Psoas muscle (tissue), 7 donors: ENCODE measurements at regions not wholly inside any gene's neighbourhood (a gene's known extent, or its start where the extent isn't known, plus 50 kb on each side); places are given as distances from the start of the nearest gene placed in this dataset.

Source experiments
- ATAC-seq, 4 donors: fragments of 200-7000 bp; cut with Tn5 transposase; one replicate each; pipeline ENCODE4 v1.9.1; 2020; ENCODE audit warnings: moderate library complexity in 3 of 4, mild to moderate bottlenecking in 2 of 4
- DNase-seq, 2 donors: peaks; one replicate each; pipeline ENCODE4 v3.0.0-alpha.2; 2020
- H3K27ac ChIP-seq: fragments of 200-600 bp; one replicate; pipeline ENCODE4 v1.8.0; 2022
- H3K27me3 ChIP-seq, 3 donors: fragments of 200-600 bp in 1 of 3; one replicate each; pipeline versions ENCODE4 v1.6.1 to v1.8.0; 2013 to 2022; ENCODE audit warnings: low read length in 2 of 3, mild to moderate bottlenecking in 2 of 3, moderate library complexity in 1 of 3; ENCODE audit not compliant: insufficient read depth in 3 of 3
- H3K36me3 ChIP-seq, 2 donors: fragments of 200-600 bp in 1 of 2; one replicate each; pipeline versions ENCODE4 v1.6.1 to v1.8.0; 2013 to 2022; ENCODE audit warnings: low read depth in 1 of 2, mild to moderate bottlenecking in 1 of 2, moderate library complexity in 1 of 2; ENCODE audit not compliant: insufficient read depth in 1 of 2
- H3K4me1 ChIP-seq: fragments of 200-600 bp; one replicate; pipeline ENCODE4 v1.8.0; 2022
- H3K4me3 ChIP-seq: fragments of 200-600 bp; one replicate; pipeline ENCODE4 v1.8.0; 2022; ENCODE audit warnings: mild to moderate bottlenecking
- H3K9me3 ChIP-seq: fragments of 200-600 bp; one replicate; pipeline ENCODE4 v1.8.0; 2022
- WGBS, 3 donors: extraction: QIAGEN DNeasy Blood & Tissue Kit; methylation state at CpG; one replicate each; pipeline versions ENCODE4 v1.1.6 to v1.1.7; 2013; 5-methylcytosine and 5-hydroxymethylcytosine counted together
- intact Hi-C, 2 donors: fragments of 100-400 bp; cut with DNase I; formaldehyde crosslinking; loops; one replicate each; pipeline versions ENCODE4 v1.11.0 to v1.14.2; 2022
- TF ChIP-seq, protein P1 (sequence below): fragments of 200-600 bp; IDR thresholded peaks from one replicate; pipeline ENCODE4 v1.8.0; 2022; ENCODE audit warnings: antibody characterized with exemption
- donor health status: healthy with polysubstance abuse.
- donor health status: DM: no; HTN: no; CAD: no; lungs with moderate emphysema.
- donor health status: Bipolar disorder and iron deficiency.
- donor health status: healthy.
- donor health status: DM: yes; HTN: yes; CAD: no.
- donor health status: DM: no; HTN: no; CAD: no.
- donor health status: DM: yes; HTN: yes; CAD: no.

DNA sequence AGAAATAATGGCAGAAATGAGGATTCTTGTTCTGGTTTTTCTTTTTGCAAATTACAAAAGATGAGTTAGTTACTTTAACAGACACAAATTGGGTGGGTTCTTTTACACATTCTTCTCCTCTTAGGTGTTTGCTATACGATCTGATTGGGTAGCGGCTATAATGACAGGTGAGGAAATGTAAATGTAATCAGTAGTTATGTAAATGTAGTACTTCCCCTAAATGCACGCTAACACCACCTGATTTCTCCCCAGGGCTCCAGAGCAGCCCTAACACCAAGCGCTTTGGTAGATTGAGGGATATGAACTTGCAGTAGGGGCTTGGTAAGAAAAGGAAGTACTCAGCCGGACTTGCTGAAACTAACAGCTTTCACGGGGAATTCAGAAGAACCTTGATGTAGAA lies 499.4 kb upstream of the NOX3 start:
- Histone ChIP-seq H3K27ac (no peak overlapping the region), H3K9me3 (no peaks in the 10 kb centered on the region), H3K4me3 (no peak overlapping the region), H3K27me3 (no peaks in the 10 kb centered on the region), H3K36me3 (no peaks in the 10 kb centered on the region), H3K4me1 (no peaks in the 10 kb centered on the region)
- intact Hi-C loops = no loop called here
- DNase-seq (no peak), ATAC-seq (no peak)
- 60 to 64% (median 61%) methylated on average over 6 of the region's 6 CpGs for WGBS, 3 donors
- TF ChIP-seq, protein P1, sequence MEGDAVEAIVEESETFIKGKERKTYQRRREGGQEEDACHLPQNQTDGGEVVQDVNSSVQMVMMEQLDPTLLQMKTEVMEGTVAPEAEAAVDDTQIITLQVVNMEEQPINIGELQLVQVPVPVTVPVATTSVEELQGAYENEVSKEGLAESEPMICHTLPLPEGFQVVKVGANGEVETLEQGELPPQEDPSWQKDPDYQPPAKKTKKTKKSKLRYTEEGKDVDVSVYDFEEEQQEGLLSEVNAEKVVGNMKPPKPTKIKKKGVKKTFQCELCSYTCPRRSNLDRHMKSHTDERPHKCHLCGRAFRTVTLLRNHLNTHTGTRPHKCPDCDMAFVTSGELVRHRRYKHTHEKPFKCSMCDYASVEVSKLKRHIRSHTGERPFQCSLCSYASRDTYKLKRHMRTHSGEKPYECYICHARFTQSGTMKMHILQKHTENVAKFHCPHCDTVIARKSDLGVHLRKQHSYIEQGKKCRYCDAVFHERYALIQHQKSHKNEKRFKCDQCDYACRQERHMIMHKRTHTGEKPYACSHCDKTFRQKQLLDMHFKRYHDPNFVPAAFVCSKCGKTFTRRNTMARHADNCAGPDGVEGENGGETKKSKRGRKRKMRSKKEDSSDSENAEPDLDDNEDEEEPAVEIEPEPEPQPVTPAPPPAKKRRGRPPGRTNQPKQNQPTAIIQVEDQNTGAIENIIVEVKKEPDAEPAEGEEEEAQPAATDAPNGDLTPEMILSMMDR = no peak

DNA sequence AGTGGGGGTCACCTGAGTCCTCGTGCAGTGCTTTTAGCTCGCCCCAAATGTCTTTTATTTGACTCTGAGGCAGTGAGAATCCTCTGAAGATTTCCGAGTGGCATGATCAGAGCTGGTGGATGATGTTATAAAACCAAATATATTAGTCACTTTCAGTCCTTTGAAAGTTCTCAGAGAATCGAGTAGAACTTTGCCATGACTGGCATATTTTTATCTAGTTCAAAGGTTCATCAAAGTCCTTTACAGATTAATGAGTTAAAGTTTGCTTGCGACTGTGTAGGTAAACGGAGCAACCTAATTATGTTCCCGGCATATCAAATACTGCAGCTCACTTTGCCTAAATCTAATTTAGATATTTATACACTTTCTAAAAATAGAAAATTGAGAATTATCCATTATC lies 498.5 kb upstream of the NOX3 start:
- Histone ChIP-seq H3K36me3 (no peaks in the 10 kb centered on the region), H3K4me3 (no peak overlapping the region), H3K27ac (no peak overlapping the region), H3K9me3 (no peaks in the 10 kb centered on the region), H3K4me1 (no peaks in the 10 kb centered on the region), H3K27me3 (no peaks in the 10 kb centered on the region)
- intact Hi-C loops = no loop called here
- 85 to 90% (median 88%) methylated on average over 7 of the region's 7 CpGs for WGBS, 3 donors
- TF ChIP-seq, protein P1 = no peak
- DNase-seq (no peak), ATAC-seq (no peak)

DNA sequence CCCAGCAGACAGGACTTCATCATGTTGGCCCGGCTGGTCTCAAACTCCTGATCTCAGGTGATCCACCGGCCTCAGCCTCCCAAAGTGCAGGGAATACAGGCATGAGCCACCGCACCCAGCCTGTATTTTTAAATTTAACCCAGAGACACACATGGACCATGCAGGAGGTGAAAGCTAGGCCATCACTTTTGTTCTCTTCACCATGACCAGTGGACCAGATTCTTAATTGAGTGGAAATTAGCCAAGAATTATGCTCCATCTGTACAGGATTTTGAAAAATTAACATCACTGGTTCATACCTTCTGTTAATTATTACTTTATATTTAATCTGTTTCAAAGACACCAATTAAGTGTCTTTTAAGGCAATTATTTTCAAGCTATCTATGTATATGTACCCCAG lies 493.6 kb upstream of the NOX3 start:
- 82 to 94% (median 93%) methylated on average over 3 of the region's 3 CpGs for WGBS, 3 donors
- no peak overlapping the region for H3K4me3 ChIP-seq
- no peaks in the 10 kb centered on the region for H3K4me1 ChIP-seq
- H3K27ac ChIP-seq = no peak overlapping the region
- no peaks in the 10 kb centered on the region for H3K36me3 ChIP-seq
- H3K9me3 ChIP-seq = no peaks in the 10 kb centered on the region
- TF ChIP-seq, protein P1 = no peak
- DNase-seq (no peak), ATAC-seq (no peak)
- intact Hi-C loops = no loop called here
- H3K27me3 ChIP-seq = no peaks in the 10 kb centered on the region

DNA sequence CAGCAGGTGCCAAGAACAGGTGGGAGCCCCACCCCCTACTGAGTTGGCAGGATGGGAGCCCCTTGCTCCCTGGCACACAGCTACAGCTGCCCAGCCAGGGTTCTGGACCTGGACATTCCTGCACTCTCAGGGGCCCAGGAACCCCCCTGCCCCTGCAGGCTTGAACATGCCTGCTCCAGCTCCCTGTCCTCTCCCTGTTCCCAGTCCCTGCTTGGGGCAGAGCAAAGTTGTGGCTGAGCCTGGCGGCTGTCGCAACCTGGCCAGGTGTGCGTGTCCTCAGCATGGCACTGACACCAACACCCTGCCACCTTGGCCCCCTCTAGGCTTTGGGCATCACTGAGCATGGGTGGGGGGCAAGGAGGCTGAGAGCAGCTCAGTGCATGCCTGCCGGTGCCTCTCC lies 491.2 kb upstream of the NOX3 start:
- intact Hi-C loops = no loop called here
- Histone ChIP-seq H3K27me3 (no peaks in the 10 kb centered on the region), H3K27ac (no peak overlapping the region), H3K4me3 (no peak overlapping the region), H3K4me1 (no peaks in the 10 kb centered on the region), H3K9me3 (no peaks in the 10 kb centered on the region), H3K36me3 (no peaks in the 10 kb centered on the region)
- WGBS, 3 donors = 97 to 100% (median 100%) methylated on average over 4 of the region's 4 CpGs
- peak in 1 of 2 donors; percentile 35 for DNase-seq
- no peak for ATAC-seq
- TF ChIP-seq, protein P1 = no peak

- intact Hi-C loops = no loop called here
- Histone ChIP-seq H3K27me3 (no peaks in the 10 kb centered on the region), H3K4me3 (no peak overlapping the region), H3K9me3 (no peaks in the 10 kb centered on the region), H3K36me3 (no peaks in the 10 kb centered on the region), H3K27ac (no peak overlapping the region), H3K4me1 (no peaks in the 10 kb centered on the region)
- TF ChIP-seq, protein P1 = no peak
- DNase-seq = no peak
- 81 to 89% (median 86%) methylated on average over 1 of the region's 1 CpG for WGBS, 3 donors
- ATAC-seq = no peak
These were observed 488.0 kb upstream of the NOX3 start for GRCh38 chr6:155943635-155944034.
